Upper lobe of left lung (tissue), 4 donors: ENCODE measurements at regions not wholly inside any gene's neighbourhood (a gene's known extent, or its start where the extent isn't known, plus 50 kb on each side); places are given as distances from the start of the nearest gene placed in this dataset.

Experiments
- POLR2A ChIP-seq, 4 donors: fragments of 450-650 bp; IDR thresholded peaks; one replicate each; pipeline ENCODE4 v1.5.1; 2016 to 2017; ENCODE audit warnings: antibody characterized with exemption in 4 of 4, mild to moderate bottlenecking in 2 of 4
- POLR2AphosphoS5 ChIP-seq, 2 donors: sonication (generic); formaldehyde crosslinking; IDR thresholded peaks; one replicate each; pipeline ENCODE4 v1.5.1; 2017; ENCODE audit warnings: antibody characterized with exemption in 2 of 2
- TF ChIP-seq, protein P1 (sequence below), 6 experiments: fragments of 450-650 bp in 4 of 6; fragments of 200-600 bp in 2 of 6; sonication (generic) in 2 of 6; IDR thresholded peaks; one replicate each; pipeline ENCODE4 v1.5.1; 2016 to 2019; ENCODE audit warnings: antibody characterized with exemption in 6 of 6

DNA sequence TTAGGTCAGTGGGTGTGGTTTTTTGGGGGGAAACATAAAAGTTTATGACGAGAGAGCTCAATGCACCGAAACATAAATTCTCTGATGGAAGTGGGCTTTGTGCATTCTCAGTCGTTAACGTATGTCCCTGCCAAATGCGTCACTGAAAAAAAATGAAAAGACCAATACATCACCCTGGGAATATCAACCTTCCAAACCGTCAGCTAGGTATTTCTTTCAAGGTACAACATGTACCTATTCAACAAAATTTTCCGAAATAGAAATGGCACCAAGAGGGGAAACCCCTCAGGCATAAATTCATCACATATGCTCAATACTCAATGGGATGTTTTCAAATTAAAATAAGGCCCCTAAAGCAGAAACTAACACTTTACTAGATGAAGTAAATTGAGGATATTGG, 266.6 kb upstream of the SUCLG2 start:
- TF ChIP-seq, protein P1, sequence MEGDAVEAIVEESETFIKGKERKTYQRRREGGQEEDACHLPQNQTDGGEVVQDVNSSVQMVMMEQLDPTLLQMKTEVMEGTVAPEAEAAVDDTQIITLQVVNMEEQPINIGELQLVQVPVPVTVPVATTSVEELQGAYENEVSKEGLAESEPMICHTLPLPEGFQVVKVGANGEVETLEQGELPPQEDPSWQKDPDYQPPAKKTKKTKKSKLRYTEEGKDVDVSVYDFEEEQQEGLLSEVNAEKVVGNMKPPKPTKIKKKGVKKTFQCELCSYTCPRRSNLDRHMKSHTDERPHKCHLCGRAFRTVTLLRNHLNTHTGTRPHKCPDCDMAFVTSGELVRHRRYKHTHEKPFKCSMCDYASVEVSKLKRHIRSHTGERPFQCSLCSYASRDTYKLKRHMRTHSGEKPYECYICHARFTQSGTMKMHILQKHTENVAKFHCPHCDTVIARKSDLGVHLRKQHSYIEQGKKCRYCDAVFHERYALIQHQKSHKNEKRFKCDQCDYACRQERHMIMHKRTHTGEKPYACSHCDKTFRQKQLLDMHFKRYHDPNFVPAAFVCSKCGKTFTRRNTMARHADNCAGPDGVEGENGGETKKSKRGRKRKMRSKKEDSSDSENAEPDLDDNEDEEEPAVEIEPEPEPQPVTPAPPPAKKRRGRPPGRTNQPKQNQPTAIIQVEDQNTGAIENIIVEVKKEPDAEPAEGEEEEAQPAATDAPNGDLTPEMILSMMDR (IDR thresholded peaks at IDR 0.05) = no peak
- no peak for TF ChIP-seq POLR2AphosphoS5 (IDR thresholded peaks at IDR 0.05)
- no peak for TF ChIP-seq POLR2A (IDR thresholded peaks at IDR 0.05)
